GM12865 (cell line): ENCODE measurements at regions not wholly inside any gene's neighbourhood (a gene's known extent, or its start where the extent isn't known, plus 50 kb on each side); places are given as distances from the start of the nearest gene placed in this dataset.

Experiments
- DNase-seq: peaks from one replicate; pipeline ENCODE4 v3.0.0; 2010; ENCODE audit warnings: low read depth
- H3K4me3 ChIP-seq: 2 replicates; pipeline ENCODE4 v1.5.1; 2011; ENCODE audit warnings: mild to moderate bottlenecking, low read depth, low read length, control low read depth
- TF ChIP-seq, protein P1 (sequence below): IDR thresholded peaks from 2 replicates; pipeline ENCODE4 v1.5.1; 2011; ENCODE audit warnings: low read length, control low read depth, low read depth, inconsistent platforms; ENCODE audit not compliant: insufficient read depth; ENCODE audit errors: missing control alignments

- DNase-seq: no peak
- H3K4me3 ChIP-seq: no peak overlapping the region
- TF ChIP-seq, protein P1, sequence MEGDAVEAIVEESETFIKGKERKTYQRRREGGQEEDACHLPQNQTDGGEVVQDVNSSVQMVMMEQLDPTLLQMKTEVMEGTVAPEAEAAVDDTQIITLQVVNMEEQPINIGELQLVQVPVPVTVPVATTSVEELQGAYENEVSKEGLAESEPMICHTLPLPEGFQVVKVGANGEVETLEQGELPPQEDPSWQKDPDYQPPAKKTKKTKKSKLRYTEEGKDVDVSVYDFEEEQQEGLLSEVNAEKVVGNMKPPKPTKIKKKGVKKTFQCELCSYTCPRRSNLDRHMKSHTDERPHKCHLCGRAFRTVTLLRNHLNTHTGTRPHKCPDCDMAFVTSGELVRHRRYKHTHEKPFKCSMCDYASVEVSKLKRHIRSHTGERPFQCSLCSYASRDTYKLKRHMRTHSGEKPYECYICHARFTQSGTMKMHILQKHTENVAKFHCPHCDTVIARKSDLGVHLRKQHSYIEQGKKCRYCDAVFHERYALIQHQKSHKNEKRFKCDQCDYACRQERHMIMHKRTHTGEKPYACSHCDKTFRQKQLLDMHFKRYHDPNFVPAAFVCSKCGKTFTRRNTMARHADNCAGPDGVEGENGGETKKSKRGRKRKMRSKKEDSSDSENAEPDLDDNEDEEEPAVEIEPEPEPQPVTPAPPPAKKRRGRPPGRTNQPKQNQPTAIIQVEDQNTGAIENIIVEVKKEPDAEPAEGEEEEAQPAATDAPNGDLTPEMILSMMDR: no peak
Measured at GRCh38 chr9:84590706-84591105, 78.8 kb upstream of the NTRK2 start.

GRCh38 chr9:84592918-84593317, 76.6 kb upstream of the NTRK2 start:
- TF ChIP-seq, protein P1: no peak
- DNase-seq: no peak
- no peak overlapping the region for H3K4me3 ChIP-seq

- DNase-seq: no peak
- no peak overlapping the region for H3K4me3 ChIP-seq
- TF ChIP-seq, protein P1: no peak
Measured at GRCh38 chr9:84593352-84593751, 76.2 kb upstream of the NTRK2 start.

DNA sequence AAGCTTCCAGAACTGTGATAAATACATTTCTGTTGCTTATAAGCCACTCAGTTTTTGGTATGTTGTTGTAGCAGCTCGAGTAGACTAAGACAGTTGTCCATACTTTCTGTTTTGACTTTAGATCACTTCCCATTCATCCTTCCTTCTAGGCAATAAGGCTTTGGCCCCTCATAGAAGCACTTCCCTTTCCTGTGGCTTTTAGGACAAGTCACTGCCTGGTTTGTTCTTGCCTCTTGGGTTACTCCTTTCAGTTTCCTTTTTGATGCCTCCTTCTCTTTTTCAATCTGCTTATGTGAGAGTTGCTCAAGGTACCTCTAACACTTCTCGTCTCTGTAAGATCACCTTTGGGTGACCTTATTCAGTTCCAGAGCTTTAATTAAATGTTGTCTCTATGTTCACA, 72.4 kb upstream of the NTRK2 start:
- DNase-seq: peak; percentile 66
- no peak overlapping the region for H3K4me3 ChIP-seq
- TF ChIP-seq, protein P1: no peak

DNA sequence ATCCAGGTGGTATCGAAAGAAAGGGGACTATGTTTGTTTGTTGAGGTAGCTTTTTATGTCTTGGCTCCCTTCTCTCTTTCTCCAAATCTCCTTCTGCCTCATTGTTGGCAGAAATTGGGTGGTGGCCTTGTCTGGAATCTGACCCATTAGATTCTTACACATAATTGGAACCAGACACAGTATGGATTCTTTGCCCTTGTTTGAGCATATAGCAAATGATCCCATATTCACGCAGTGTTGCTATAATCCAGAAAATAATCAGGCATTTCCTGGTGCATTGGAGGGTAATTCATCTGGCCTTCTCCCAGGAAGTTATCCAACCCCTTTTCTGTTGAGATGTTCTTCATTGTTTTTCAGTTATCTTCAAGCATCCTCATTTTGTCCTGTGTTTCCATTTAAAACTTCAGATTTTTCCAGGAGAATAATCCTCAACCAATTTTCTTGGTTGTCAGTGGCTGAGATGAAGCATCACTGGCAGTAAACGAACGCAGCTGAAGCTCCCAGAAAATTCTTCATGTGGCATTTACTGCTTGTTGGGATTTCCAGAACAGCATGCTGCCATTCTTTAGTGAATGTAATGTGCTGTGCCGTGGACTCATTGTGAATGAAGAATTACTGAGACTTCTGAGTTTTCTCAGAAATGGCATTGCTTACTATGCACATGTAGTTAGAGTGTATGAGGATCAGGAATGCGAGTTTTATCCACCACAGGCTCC, 70.5 kb upstream of the NTRK2 start:
- no peak for DNase-seq
- H3K4me3 ChIP-seq: no peak overlapping the region
- TF ChIP-seq, protein P1: no peak

DNA sequence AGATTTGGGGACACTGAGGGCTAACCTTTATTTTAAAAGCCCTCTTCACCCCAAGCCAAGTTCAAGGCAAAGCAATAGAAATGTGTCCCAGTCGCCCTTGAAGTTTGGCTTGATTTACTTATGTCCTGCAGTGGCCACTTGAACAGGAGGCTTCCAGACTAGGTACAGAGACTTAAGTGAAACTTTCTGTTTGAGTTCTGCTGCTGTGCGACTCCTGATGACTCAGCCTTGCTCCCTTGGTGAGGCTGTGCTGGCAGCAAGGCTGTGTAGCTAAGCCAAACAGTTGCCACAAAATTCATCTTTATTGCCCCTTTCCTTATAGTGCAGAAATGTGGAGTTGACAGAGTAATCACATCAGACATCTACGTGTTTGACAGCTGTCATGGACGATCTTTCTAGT, 68.8 kb upstream of the NTRK2 start:
- no peak overlapping the region for H3K4me3 ChIP-seq
- DNase-seq: peak; percentile 10
- TF ChIP-seq, protein P1: no peak

- TF ChIP-seq, protein P1: no peak
- DNase-seq: no peak
- H3K4me3 ChIP-seq: no peak overlapping the region
Measured at GRCh38 chr9:84604223-84604622, 65.3 kb upstream of the NTRK2 start.
